ENCODE measurements at regions not wholly inside any gene's neighbourhood (a gene's known extent, or its start where the extent isn't known, plus 50 kb on each side); places are given as distances from the start of the nearest gene placed in this dataset.

DNA sequence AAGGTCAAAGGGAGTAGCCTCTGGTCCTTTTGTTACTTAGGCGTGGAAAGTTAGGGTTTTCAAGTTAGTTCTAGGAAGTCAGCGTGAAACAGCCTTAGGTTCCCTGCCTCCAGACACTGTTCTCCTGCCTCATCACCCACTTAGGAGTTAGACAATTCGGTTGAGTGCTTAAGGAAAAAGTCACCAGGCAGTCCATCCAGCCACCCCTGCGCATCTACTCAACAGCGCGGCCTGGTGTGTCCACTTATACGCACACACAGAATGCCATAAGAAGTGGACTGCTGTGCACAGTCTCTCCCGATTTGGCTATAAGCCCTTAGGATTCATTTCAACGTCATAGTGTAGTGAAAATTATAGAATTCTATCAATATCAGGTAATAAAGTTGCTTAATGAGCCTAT is 470.8 kb upstream of the TNP1 start:
- in situ Hi-C loops (cut with HindIII; ENCODE audit: low sequenced_read_pairs) = no loop called here

DNA sequence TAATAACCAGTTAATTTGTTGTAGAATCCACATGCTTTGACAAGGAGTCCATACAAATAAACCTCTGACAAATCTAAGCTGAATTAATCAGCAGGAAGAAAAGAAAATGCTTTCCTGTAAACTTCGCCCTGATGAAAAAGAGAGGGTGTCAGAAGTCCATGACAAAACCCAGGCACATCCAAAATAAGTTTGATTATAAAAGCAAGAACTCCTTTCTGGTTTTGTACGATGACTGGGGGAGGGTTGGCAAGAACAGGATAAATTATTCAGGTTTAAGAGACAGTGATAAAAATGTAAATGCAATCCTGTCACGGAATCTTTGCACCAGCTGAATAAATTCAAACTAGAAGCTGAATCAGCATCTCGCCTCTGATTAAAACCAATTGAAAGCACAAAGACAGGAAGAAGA is 469.2 kb upstream of the TNP1 start:
- in situ Hi-C loops (cut with HindIII; ENCODE audit: low sequenced_read_pairs) = no loop called here

DNA sequence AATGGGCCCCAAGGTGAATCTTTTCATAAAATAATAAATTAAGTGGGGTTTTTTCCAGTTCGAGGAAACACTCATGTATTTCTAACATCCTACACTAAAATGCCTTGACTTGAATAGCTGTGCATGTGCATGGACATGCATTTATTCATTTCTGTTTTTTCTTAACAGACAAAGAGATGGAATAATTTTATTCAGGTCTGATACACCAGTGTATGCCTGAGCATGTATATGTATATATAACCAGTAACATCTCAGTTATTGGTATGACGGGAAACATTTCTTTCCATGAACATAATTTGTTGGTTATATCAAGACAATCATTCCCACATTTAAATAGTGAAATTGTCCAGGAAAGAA is 468.7 kb upstream of the TNP1 start:
- in situ Hi-C loops (cut with HindIII; ENCODE audit: low sequenced_read_pairs) = no loop called here

GRCh38 chr2:217327953-217328621 is 468.2 kb upstream of the TNP1 start:
- in situ Hi-C loops (cut with HindIII; ENCODE audit: low sequenced_read_pairs) = no loop called here

DNA sequence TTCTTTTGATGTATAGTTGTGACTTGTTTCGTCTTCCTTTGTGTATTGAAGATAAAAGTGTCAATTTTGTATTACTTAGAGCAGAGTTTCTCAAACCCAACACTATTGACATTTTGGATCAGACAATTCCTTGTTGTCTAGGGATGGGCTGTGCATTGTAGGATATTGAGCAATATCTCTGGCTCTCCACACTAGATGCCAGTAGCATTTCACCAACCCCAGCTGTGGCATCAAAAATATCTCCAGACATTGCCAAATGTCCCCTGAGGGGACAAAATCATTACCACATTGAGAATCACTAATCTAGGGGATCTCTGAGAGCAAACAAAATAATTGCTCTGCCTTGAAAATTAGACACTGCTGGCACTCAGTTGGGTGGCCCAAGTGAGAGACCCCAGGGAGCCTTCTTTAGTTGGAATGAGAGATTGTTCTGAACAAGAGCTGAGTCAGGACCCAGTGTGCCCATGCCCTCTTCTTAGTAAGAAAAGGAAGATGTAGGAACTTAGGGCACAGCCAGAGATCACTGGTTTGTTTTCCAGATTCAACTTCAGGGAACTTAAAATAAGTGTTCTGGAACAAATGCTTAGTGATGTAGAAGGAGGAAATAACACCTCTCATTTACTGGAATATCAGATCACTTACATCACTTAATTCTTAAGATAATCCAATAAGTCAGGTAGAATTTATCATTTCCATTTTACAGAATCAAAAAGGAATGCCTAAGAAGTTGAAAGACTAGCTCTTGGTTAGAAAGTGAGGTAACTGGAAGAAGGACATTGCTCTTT is 466.6 kb upstream of the TNP1 start:
- in situ Hi-C loops (cut with HindIII; ENCODE audit: low sequenced_read_pairs) = no loop called here

DNA sequence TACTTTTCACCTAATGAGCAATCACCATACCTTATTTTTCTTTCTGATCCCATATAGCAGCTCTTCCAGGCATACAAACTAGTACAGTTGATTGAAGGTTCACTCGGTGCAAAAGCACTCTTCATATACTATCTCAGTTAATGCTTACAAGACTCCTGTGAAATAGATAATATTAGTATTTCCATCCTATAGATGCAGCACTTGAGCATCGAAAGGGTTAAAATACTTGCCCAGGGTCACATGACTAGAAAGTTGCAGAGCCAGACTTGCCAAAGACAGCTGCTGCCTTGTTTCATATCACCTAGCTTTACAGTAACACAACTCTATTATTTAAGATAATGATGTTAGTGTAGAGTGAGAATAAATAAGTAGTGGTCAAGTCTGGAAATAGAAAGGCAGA is 466.0 kb upstream of the TNP1 start:
- in situ Hi-C loops (cut with HindIII; ENCODE audit: low sequenced_read_pairs) = no loop called here

GRCh38 chr2:217325251-217325650 is 465.4 kb upstream of the TNP1 start:
- in situ Hi-C loops (cut with HindIII; ENCODE audit: low sequenced_read_pairs) = no loop called here

GRCh38 chr2:217316743-217317142 is 456.9 kb upstream of the TNP1 start:
- in situ Hi-C loops (cut with HindIII; ENCODE audit: low sequenced_read_pairs) = no loop called here

DNA sequence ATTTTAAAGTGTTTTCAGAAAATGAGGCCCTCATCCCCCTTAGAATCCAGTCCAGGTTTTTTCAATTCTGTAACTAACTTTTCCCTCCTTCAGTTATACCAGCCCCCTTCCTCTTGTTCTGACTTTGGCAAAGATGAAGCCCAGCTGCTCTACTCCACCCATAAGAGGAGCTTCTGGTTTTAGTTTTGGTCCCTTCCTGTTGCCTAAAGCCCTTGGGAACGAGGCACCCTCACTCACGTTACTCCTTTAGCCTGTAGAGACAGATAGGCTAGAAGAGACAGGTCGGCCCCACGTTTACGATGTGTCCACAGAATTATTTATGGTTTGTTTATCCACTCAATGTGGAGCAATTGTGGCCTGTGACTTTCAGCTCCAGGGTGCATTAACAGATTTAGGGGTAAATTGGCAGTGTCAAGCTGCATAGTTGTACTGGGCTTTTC is 454.2 kb upstream of the TNP1 start:
- in situ Hi-C loops (cut with HindIII; ENCODE audit: low sequenced_read_pairs) = no loop called here

- in situ Hi-C loops (cut with HindIII; ENCODE audit: low sequenced_read_pairs) = no loop called here
Observed at GRCh38 chr2:217313386-217313785, 453.5 kb upstream of the TNP1 start.

GRCh38 chr2:217309056-217309455 is 449.2 kb upstream of the TNP1 start:
- in situ Hi-C loops (cut with HindIII; ENCODE audit: low sequenced_read_pairs) = no loop called here

DNA sequence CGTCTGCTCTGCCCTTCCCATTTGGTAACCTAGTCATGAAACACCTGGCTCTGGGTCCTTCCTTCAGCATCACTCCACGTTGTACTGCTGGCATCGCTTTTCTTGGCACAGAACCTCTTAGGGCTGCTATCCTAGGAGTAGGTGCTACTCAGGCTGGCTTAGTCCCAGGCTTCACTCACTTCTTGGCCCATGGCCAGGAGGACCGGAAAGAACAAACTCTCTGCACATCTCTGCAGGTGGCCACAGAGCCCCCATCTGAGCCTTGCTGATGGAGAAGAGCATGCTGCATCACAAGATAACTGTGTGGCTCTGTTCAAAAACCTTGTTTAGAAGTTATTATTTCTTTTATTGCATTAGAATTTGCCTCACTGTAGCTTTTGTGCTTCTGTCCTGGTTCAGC is 447.2 kb upstream of the TNP1 start:
- in situ Hi-C loops (cut with HindIII; ENCODE audit: low sequenced_read_pairs) = no loop called here

- in situ Hi-C loops (cut with HindIII; ENCODE audit: low sequenced_read_pairs) = no loop called here
Observed at GRCh38 chr2:217305882-217306281, 446.0 kb upstream of the TNP1 start.

- in situ Hi-C loops (cut with HindIII; ENCODE audit: low sequenced_read_pairs) = no loop called here
Observed at GRCh38 chr2:217304582-217304981, 444.7 kb upstream of the TNP1 start.

DNA sequence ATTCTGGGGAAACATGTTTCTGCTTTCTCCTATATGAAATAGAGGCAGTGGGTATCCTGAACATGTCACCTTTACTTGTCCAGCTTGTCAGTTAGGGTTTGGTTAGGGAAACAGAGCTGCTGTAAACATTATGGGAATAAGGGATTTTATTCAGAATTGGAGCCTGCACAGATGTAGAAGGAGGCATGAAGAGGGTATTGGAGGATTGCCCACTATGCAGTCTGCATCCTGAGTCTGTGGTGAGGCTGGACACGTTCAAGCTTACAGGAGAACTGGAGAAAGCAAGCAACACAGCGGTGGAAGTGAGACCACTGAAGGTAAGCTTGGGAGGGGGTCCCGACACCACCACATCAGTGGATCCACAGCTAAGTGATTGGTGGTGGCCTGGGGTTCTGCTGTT is 443.0 kb upstream of the TNP1 start:
- in situ Hi-C loops (cut with HindIII; ENCODE audit: low sequenced_read_pairs) = no loop called here

DNA sequence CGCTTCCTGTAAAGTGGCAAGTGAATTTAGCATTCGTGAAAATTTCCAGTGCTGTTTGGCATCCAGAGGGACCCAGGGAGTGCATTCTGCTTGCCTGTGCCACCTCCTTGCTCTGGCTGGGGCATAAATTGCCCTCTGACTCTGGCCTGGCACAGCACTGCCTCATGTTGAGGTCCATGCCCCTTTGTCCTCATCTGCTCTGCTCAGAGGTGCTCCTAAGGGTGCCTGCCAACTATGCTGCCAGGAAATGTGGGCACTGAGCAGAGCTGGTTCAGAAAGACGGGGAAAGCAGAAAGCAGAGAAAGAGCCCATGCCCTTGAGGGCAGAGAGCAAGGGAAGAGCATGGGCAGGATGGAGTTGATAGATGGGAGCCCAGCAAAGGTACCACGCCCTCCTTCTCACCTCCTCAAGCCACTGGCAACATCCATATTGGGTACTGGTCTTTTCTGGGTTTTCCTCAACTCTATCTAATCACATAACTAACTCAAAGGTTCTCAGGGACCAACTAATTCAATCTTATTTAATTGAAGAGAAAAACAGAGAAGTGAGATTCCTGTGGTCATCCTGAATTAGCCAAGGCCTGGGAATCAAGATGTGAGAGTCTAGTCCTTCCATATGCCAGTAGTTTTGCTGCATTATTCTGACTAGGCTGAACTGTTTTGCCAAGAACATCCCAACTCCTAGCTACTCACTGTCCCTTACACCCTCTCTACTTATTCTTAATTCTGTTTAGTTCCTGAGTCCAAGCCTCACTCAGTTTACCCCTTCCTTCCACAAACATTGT is 441.5 kb upstream of the TNP1 start:
- in situ Hi-C loops (cut with HindIII; ENCODE audit: low sequenced_read_pairs) = no loop called here

DNA sequence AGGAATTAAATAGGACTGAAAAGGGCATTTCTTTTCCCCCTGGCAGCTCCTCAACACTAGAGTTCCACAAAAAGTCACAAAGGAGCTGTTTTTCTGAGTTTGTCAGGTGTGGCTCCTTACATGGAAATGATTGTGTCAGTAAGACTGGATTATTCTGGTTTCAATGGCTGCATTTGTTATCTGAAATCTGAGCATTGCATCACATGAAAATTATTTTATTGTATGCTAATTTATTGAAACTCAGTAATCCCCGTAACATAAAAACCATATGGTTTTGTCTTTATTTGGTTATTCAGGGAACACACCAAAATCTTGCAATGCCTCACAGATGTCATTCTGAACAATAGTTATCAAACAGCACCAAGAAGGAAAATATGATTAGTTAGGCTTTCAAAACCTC is 439.7 kb upstream of the TNP1 start:
- in situ Hi-C loops (cut with HindIII; ENCODE audit: low sequenced_read_pairs) = no loop called here

- in situ Hi-C loops (cut with HindIII; ENCODE audit: low sequenced_read_pairs) = no loop called here
Observed at GRCh38 chr2:217297096-217297495, 437.2 kb upstream of the TNP1 start.

DNA sequence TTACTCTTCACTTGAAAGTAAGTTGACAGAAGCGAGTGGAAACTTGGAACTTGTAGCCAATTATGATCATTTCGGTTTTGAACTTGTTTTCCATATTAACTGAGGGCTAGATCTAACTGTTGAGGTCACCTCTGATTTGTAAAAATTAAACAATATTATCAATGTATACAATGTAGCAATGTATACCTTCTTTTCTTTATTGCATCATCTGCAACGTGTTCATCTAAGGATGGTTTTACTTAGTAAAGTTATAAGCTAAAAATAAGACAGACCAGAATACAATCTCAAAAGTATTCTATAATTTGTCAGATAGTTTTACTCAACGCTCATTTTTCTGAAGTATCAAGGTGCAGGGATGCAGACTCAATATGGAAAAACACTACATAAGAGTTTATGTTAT is 435.0 kb upstream of the TNP1 start:
- in situ Hi-C loops (cut with HindIII; ENCODE audit: low sequenced_read_pairs) = no loop called here

DNA sequence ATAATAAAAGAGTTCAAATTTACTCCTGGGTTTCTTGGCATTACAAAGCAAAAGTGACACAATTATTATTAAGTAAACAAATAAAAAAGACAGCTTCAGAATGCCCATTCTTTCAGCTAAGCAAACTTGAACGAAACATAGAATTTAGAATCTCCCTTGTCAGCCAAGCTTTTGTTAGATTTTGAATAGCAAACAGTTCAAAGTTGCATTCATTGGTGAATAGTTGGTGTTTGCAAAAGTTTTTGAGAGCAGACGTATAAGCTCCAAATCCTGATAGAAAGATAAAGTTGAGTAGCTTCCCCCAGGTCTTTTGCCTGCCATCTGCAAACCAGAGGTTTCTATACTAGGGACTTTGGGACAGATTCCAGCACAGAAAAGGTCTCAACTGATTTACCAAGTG is 434.3 kb upstream of the TNP1 start:
- in situ Hi-C loops (cut with HindIII; ENCODE audit: low sequenced_read_pairs) = no loop called here

GRCh38 chr2:217293607-217294006 is 433.7 kb upstream of the TNP1 start:
- in situ Hi-C loops (cut with HindIII; ENCODE audit: low sequenced_read_pairs) = no loop called here

DNA sequence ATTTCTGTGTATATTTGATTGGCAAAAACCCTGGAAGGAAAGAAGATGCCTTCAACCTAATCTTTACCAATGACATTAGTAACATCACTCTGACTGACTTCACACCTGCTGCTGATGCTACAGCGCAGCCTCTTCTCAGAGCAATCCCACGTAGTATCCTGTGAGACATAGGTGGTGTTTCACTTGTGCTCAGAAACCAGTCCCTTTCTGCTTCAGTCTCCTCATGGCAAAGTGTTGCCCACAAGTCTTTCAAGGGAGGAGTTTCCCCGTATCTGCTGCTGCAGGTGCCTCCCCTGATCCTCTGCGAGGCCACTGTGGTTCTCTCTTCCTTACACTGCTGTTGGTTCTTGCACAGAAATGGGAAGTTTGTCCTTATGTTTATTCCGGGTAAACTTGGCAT is 433.2 kb upstream of the TNP1 start:
- in situ Hi-C loops (cut with HindIII; ENCODE audit: low sequenced_read_pairs) = no loop called here

All from endothelial cell of hepatic sinusoid (primary cell).